ENCODE measurements at regions not wholly inside any gene's neighbourhood (a gene's known extent, or its start where the extent isn't known, plus 50 kb on each side); places are given as distances from the start of the nearest gene placed in this dataset.

DNA sequence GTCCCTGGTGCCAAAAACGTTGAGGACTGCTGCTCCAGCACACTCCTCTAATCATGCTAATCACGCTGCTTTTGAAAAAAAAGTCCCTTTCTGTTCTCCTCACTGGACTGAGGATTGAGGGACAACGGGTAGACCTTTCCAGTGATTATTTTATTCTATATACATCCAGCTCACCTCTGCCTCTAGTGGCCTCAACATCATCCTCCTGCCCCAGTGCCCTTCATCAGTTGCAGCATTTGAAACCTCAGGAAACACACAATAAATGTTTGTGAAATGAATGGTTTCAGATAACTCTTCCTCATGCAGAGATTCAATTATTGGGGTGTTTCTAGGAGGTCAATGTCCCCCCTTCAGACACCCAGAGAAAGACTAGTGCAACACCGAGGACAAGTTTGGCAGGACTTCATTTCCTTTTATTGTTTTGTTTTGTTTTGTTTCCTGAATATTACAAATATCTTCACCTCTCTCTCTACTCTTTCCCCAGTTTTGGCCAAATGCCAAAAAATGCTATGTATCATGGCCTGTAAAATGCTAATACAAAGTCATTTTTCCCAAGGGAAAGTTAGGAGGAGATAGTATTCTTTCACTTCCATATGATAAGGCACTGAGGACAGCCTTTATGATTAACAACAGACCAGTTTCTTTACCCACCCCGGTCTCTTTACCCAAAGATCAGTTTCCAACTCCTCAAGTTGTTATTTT lies 460.1 kb upstream of the SLIT2 start:
- Histone ChIP-seq H3K4me3 (ENCODE audit: insufficient read depth, low read length, poor library complexity, severe bottlenecking) (no peak overlapping the region), H3K27ac (ENCODE audit: low read depth, low read length) (no peak overlapping the region), H3F3A (ENCODE audit: insufficient read depth) (no peaks in the 10 kb centered on the region), H3K9ac (ENCODE audit: low read length) (no peak overlapping the region), H3K36me3 (ENCODE audit: low read length) (no peaks in the 10 kb centered on the region), H2AFZ (ENCODE audit: low read depth, low read length, severe bottlenecking) (no peak overlapping the region), H3K9me2 (replicated peaks; ENCODE audit: insufficient read depth, low read length) (no peaks in the 10 kb centered on the region), H4K20me1 (ENCODE audit: low read depth, low read length) (no peaks in the 10 kb centered on the region), H3K9me3 (ENCODE audit: insufficient read depth, low read length) (no peaks in the 10 kb centered on the region), H3K27me3 (ENCODE audit: low read length) (no peaks in the 10 kb centered on the region), H3K4me2 (ENCODE audit: low read depth, low read length, poor library complexity, severe bottlenecking) (no peak overlapping the region), H3K79me2 (ENCODE audit: insufficient read depth, low read length) (no peaks in the 10 kb centered on the region)
- no peak for TF ChIP-seq EZH2phosphoT487 (conservative IDR thresholded peaks at IDR 0.05; ENCODE audit: low read length)
- TF ChIP-seq, protein P1, sequence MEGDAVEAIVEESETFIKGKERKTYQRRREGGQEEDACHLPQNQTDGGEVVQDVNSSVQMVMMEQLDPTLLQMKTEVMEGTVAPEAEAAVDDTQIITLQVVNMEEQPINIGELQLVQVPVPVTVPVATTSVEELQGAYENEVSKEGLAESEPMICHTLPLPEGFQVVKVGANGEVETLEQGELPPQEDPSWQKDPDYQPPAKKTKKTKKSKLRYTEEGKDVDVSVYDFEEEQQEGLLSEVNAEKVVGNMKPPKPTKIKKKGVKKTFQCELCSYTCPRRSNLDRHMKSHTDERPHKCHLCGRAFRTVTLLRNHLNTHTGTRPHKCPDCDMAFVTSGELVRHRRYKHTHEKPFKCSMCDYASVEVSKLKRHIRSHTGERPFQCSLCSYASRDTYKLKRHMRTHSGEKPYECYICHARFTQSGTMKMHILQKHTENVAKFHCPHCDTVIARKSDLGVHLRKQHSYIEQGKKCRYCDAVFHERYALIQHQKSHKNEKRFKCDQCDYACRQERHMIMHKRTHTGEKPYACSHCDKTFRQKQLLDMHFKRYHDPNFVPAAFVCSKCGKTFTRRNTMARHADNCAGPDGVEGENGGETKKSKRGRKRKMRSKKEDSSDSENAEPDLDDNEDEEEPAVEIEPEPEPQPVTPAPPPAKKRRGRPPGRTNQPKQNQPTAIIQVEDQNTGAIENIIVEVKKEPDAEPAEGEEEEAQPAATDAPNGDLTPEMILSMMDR (IDR thresholded peaks at IDR 0.05; ENCODE audit: insufficient read depth, low read length, poor library complexity, severe bottlenecking): no peak

DNA sequence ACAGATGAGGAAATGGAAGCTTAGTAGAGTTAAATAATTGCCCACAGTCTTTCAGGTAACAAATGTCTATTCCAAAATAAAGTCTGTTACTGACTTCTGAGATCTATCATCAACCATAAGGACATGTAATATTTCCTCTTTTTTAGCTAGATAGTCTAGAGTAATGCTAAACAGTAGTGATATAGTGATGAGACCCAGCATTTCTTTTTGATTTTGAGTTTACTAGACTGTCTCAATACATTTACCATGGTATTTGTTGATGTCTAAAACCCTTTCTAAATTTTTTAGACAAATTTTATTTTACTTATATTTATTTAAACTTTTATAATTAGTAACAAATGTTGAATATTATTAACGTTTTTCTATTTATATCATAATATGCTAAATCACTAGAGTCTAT lies 465.1 kb upstream of the SLIT2 start:
- Histone ChIP-seq H3K27me3 (ENCODE audit: low read length) (no peaks in the 10 kb centered on the region), H3K27ac (ENCODE audit: low read depth, low read length) (no peak overlapping the region)
- TF ChIP-seq, protein P1 (IDR thresholded peaks at IDR 0.05; ENCODE audit: insufficient read depth, low read length, poor library complexity, severe bottlenecking): no peak
- no peak for TF ChIP-seq EZH2phosphoT487 (conservative IDR thresholded peaks at IDR 0.05; ENCODE audit: low read length)

DNA sequence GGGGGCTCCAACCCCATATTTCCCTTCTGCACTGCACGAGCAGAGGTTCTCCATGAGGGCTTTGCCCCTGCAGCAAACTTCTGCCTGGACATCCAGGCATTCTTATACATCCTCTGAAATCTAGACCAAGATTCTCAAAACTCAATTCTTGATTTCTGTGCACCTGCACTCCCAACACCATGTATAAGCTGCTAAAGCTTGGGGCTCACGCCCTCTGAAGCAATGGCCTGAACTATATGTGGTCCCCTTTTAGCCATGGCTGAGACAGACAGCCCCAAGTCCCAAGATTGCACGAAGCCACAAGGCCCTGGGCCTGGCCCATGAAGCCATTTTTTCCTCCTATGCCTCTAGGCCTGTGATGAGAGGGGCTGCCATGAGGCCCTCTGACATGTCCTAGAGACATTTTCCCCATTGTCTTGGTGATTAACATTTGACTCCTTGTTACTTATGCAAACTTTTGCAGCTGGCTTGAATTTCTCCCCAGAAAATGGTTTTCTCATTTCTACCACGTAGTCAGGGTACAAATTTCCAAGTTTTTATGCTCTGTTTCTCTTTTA lies 468.0 kb upstream of the SLIT2 start:
- Histone ChIP-seq H2AFZ (ENCODE audit: low read depth, low read length, severe bottlenecking) (no peak overlapping the region), H3K4me3 (ENCODE audit: insufficient read depth, low read length, poor library complexity, severe bottlenecking) (no peak overlapping the region), H3K27ac (ENCODE audit: low read depth, low read length) (no peak overlapping the region), H3K79me2 (ENCODE audit: insufficient read depth, low read length) (no peaks in the 10 kb centered on the region), H3K9me2 (replicated peaks; ENCODE audit: insufficient read depth, low read length) (no peaks in the 10 kb centered on the region), H3K27me3 (ENCODE audit: low read length) (no peaks in the 10 kb centered on the region), H3K36me3 (ENCODE audit: low read length) (no peaks in the 10 kb centered on the region), H3K4me2 (ENCODE audit: low read depth, low read length, poor library complexity, severe bottlenecking) (no peak overlapping the region), H3K9me3 (ENCODE audit: insufficient read depth, low read length) (peaks cover 6% of the 10 kb centered on the region; the same call in 1 of the 2 replicates), H4K20me1 (ENCODE audit: low read depth, low read length) (no peaks in the 10 kb centered on the region), H3F3A (ENCODE audit: insufficient read depth) (no peaks in the 10 kb centered on the region), H3K9ac (ENCODE audit: low read length) (no peak overlapping the region)
- TF ChIP-seq EZH2phosphoT487 (conservative IDR thresholded peaks at IDR 0.05; ENCODE audit: low read length): no peak
- TF ChIP-seq, protein P1 (IDR thresholded peaks at IDR 0.05; ENCODE audit: insufficient read depth, low read length, poor library complexity, severe bottlenecking): no peak

More for the DNA sequence above, 465.1 kb upstream of the SLIT2 start:
- Histone ChIP-seq H2AFZ (ENCODE audit: low read depth, low read length, severe bottlenecking) (no peak overlapping the region), H3K9me2 (replicated peaks; ENCODE audit: insufficient read depth, low read length) (no peaks in the 10 kb centered on the region), H3K4me2 (ENCODE audit: low read depth, low read length, poor library complexity, severe bottlenecking) (no peak overlapping the region), H3K9ac (ENCODE audit: low read length) (no peak overlapping the region), H3K36me3 (ENCODE audit: low read length) (no peaks in the 10 kb centered on the region), H3F3A (ENCODE audit: insufficient read depth) (no peaks in the 10 kb centered on the region), H3K9me3 (ENCODE audit: insufficient read depth, low read length) (peaks cover 6% of the 10 kb centered on the region; the same call in 1 of the 2 replicates), H3K4me3 (ENCODE audit: insufficient read depth, low read length, poor library complexity, severe bottlenecking) (no peak overlapping the region), H3K79me2 (ENCODE audit: insufficient read depth, low read length) (no peaks in the 10 kb centered on the region), H4K20me1 (ENCODE audit: low read depth, low read length) (no peaks in the 10 kb centered on the region)

Measured in SU-DHL-6 (cell line).